Stimulated activated effector memory CD8-positive, alpha-beta T cell treated with anti-CD3 and anti-CD28 coated beads, Interleukin-12 subunit alpha, Interleukin-12 subunit beta, amount 100 ng/mL, for 72 hours (primary cell): ENCODE measurements at regions not wholly inside any gene's neighbourhood (a gene's known extent, or its start where the extent isn't known, plus 50 kb on each side); places are given as distances from the start of the nearest gene placed in this dataset.
"Not testable (repeated sequence)": the region's sequence is repeated elsewhere in the genome, so short reads cannot be mapped to it uniquely, and the experiment has no call there.

ENCODE experiments used
- ATAC-seq: fragments of 150-1000 bp; cut with Tn5 transposase; 2 replicates; pipeline ENCODE4 v1.10.0; 2021
- DNase-seq, 2 donors: peaks; one replicate each; pipeline ENCODE4 v3.0.0; 2021 to 2022; ENCODE audit warnings: low spot score in 2 of 2
- H3K27ac Mint-ChIP-seq: one replicate; pipeline ENCODE4 v1.8.0; 2022; ENCODE audit warnings: mild to moderate bottlenecking, mixed read lengths
- H3K36me3 Mint-ChIP-seq: one replicate; pipeline ENCODE4 v1.8.0; 2022; ENCODE audit warnings: mild to moderate bottlenecking, mixed read lengths
- H3K4me1 Mint-ChIP-seq: one replicate; pipeline ENCODE4 v1.8.0; 2022; ENCODE audit warnings: mixed read lengths
- H3K4me3 Mint-ChIP-seq: one replicate; pipeline ENCODE4 v1.8.0; 2022; ENCODE audit warnings: mild to moderate bottlenecking, mixed read lengths
- H3K9me3 Mint-ChIP-seq: one replicate; pipeline ENCODE4 v1.8.0; 2022; ENCODE audit warnings: mixed read lengths

DNA sequence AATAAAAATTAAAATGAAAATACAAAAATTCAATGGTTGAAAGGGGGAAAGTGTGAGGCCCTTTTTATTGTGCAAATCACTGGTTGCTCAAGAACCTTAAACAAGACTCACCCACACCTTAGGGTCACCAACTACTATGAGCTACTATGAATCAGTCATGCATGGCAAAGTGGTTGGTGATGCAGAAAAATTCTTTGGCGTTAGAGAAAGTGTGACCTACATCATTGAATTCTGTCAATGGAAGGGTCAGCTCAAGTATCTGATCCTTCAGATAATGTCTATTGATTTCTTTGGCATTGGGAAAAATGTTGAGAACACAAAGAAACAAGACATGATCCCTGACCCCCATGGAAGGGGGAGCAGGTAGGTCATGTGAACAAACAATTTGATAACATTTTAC, 149.7 kb upstream of the ADCY2 start:
- no peak overlapping the region for H3K4me3 Mint-ChIP-seq
- ATAC-seq: no peak

DNA sequence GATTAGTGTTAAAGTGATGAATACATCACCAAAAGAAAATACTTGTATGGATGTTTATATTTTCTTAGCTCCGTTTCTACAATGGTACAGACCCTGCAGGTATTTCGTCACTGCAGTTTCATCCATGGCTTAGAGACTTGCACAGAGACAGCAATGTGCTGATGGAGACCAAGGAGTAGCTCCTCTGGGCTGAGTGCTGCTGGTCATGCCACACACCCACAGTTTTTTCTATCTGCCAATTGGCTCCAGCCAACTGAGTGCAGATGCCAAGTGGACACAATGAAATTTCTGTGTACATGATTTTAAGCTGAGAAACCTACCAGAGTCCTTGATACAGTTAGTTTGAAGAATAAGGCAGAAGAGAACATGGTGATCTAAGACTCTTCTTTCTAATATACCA, 145.9 kb upstream of the ADCY2 start:
- no peak overlapping the region for H3K4me3 Mint-ChIP-seq
- ATAC-seq (no peak), DNase-seq (no peak)
- H3K4me1 Mint-ChIP-seq: no peaks in the 10 kb centered on the region
- no peaks in the 10 kb centered on the region for H3K36me3 Mint-ChIP-seq
- H3K27ac Mint-ChIP-seq: no peak overlapping the region
- H3K9me3 Mint-ChIP-seq: peaks cover 4% of the 10 kb centered on the region

More for the DNA sequence above, 149.7 kb upstream of the ADCY2 start:
- H3K4me1 Mint-ChIP-seq: no peaks in the 10 kb centered on the region
- H3K27ac Mint-ChIP-seq: no peak overlapping the region
- no peaks in the 10 kb centered on the region for H3K36me3 Mint-ChIP-seq
- H3K9me3 Mint-ChIP-seq: peaks cover 4% of the 10 kb centered on the region
- DNase-seq: no peak

DNA sequence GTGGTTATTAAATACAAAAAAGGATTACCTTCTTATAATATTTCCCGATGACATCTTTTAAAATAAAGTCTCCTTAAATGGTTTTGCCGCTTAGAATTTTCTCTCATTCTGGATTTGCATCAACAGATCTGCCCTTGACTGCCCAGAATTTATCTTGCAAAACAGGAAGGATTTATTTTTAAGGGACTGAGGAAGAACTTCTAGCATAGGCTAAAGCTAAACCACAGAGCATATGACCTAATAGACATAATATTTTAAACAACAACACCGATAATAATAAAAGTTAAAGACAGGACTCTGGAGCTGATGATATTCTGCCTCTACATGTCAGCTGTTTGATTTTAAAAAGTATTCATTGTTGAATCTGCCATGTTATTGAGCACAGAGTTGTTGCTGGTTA, 145.3 kb upstream of the ADCY2 start:
- Mint-ChIP-seq H3K9me3 (peaks cover 4% of the 10 kb centered on the region), H3K36me3 (no peaks in the 10 kb centered on the region), H3K4me1 (no peaks in the 10 kb centered on the region), H3K4me3 (no peak overlapping the region), H3K27ac (no peak overlapping the region)
- ATAC-seq (no peak), DNase-seq (no peak)

DNA sequence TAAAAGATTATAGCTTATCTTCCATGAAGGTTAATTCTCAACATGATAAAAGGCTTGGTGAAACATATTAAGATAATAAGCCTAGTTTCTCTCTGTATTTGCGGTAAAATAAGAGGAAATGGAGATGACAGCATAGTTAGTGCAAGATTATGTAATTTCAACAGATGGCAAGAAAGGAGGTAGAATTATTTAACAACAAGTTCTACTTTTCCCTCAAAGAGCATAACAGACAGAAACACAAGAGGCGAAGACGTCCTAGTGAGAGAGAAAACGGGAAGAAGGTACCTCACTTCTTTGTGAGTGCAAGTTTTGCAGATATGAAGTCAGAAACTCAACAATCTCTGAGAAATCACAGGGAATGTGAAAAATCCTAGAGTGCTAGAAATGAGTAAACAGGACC, 144.8 kb upstream of the ADCY2 start:
- H3K4me1 Mint-ChIP-seq: no peaks in the 10 kb centered on the region
- H3K4me3 Mint-ChIP-seq: no peak overlapping the region
- ATAC-seq (no peak), DNase-seq (no peak)
- no peak overlapping the region for H3K27ac Mint-ChIP-seq
- peaks cover 6% of the 10 kb centered on the region for H3K9me3 Mint-ChIP-seq
- H3K36me3 Mint-ChIP-seq: no peaks in the 10 kb centered on the region

DNA sequence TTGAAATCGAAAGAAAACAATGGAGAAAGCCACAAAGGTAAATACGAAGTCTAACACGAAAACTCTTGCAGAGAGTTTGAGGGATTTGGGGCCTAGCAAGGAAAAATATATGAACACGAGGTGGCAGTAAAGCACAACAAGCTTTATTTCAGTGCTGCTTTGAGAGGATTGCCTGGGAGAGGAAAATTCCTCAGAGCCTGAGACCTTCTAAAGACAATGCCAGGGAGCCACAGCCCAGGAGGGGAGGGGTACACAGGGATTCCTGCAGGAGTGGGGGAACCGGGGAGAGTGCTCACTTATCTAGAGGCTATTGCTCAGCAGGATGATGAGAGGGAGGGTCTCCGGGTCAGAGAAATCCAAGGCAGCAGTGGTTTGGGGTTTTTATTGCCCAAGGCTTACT, 134.9 kb upstream of the ADCY2 start:
- no peak overlapping the region for H3K27ac Mint-ChIP-seq
- no peaks in the 10 kb centered on the region for H3K36me3 Mint-ChIP-seq
- no peak for DNase-seq
- H3K4me3 Mint-ChIP-seq: no peak overlapping the region
- H3K4me1 Mint-ChIP-seq: no peaks in the 10 kb centered on the region
- no peak for ATAC-seq
- peaks cover 10% of the 10 kb centered on the region for H3K9me3 Mint-ChIP-seq

DNA sequence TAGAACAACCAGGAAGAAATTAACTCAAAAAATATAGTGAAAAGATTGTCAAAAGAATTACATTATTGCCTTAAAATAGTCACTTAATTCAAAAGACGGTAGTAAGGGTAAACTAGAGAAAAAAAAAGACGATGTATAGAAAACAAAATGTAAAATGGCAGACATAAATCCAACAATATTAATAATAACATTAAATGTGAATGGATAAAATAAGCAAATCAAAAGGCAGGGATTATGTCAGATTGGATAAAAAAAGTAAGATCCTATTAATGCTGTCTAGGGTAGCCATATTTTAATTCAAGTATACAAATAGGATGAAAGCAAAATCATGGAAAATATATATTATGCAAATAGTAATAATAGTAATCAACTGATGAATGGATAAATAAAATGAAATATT, 134.0 kb upstream of the ADCY2 start:
- Mint-ChIP-seq H3K27ac (no peak overlapping the region), H3K36me3 (no peaks in the 10 kb centered on the region), H3K4me3 (no peak overlapping the region), H3K4me1 (no peaks in the 10 kb centered on the region), H3K9me3 (peaks cover 16% of the 10 kb centered on the region)
- no peak for DNase-seq
- no peak for ATAC-seq

DNA sequence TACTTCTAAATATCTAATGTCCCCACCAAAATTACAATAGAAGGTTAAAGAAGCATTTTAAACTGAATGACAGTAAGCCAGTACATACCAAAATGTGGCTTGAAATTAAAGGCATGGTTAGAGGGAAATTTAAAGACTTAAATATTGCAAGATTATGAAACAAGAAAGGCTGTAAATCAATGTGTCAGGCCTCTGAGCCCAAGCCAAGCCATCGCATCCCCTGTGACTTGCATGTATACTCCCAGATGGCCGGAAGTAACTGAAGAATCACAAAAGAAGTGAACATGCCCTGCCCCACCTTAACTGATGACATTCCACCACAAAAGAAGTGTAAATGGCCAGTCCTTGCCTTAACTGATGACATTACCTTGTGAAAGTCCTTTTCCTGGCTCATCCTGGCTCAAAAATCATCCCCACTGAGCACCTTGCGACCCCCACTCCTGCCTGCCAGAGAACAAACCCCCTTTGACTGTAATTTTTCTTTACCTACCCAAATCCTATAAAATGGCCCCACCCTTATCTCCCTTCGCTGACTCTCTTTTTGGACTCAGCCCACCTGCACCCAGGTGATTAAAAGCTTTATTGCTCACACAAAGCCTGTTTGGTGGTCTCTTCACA, 132.4 kb upstream of the ADCY2 start:
- not testable (repeated sequence) for H3K36me3 Mint-ChIP-seq, DNase-seq, H3K4me1 Mint-ChIP-seq, H3K4me3 Mint-ChIP-seq, H3K27ac Mint-ChIP-seq, ATAC-seq
- peaks cover 17% of the 10 kb centered on the region for H3K9me3 Mint-ChIP-seq

DNA sequence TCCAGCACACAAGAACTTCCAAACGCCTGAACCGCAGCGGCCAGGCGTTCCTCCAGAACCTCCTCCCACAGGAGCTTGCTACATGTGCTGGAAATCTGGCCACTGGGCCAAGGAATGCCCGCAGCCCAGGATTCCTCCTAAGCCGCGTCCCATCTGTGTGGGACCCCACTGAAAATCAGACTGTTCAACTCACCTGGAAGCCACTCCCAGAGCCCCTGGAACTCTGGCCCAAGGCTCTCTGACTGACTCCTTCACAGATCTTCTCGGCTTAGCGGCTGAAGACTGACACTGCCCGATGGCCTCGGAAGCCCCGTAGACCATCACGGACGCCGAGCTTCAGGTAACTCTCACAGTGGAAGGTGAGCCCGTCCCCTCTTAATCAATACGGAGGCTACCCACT, 130.2 kb upstream of the ADCY2 start:
- not testable (repeated sequence) for H3K36me3 Mint-ChIP-seq, DNase-seq, H3K4me3 Mint-ChIP-seq, H3K27ac Mint-ChIP-seq, H3K4me1 Mint-ChIP-seq, ATAC-seq
- H3K9me3 Mint-ChIP-seq: peaks cover 16% of the 10 kb centered on the region

DNA sequence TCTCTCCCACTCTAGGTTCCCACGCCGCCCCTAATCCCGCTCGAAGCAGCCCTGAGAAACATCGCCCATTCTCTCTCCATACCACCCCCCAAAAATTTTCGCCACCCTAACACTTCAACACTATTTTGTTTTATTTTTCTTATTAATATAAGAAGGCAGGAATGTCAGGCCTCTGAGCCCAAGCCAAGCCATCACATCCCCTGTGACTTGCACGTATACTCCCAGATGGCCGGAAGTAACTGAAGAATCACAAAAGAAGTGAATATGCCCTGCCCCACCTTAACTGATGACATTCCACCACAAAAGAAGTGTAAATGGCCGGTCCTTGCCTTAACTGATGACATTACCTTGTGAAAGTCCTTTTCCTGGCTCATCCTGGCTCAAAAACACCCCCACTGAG, 127.2 kb upstream of the ADCY2 start:
- H3K27ac Mint-ChIP-seq, ATAC-seq, H3K4me1 Mint-ChIP-seq: not testable (repeated sequence)

DNA sequence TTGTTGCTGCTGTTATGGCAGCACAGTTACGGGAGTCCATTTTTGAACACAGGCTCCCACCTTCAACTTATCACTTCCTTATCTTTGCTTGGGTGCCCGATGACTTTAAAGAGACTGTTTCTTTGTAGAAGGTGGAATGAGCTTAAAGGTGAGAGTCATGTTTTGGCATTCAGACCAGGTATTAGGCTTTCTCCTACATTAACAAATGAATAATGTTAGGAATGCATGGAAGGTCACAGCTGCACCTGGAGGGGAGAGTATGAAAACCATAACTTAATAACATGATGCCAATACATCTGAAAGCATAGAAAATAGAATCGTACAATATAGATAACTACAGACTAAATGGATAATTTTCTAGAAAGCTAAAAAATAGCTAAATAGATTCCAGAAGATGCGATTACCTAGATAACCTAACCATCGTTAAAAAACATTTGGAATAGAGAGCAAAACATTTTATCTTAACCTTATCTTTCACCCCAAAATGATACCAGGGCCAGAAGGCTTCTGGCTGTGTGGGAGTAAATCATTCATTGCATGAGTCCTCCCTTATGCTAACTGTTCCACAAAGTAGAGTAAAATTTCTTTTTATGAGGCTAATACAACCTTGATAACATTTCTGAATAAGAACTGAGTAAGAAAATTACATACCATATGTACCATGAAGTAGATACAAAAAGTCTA, 126.2 kb upstream of the ADCY2 start:
- DNase-seq (no peak), ATAC-seq (no peak)
- peaks cover 16% of the 10 kb centered on the region for H3K9me3 Mint-ChIP-seq
- H3K36me3 Mint-ChIP-seq: no peaks in the 10 kb centered on the region
- no peaks in the 10 kb centered on the region for H3K4me1 Mint-ChIP-seq
- no peak overlapping the region for H3K4me3 Mint-ChIP-seq
- no peak overlapping the region for H3K27ac Mint-ChIP-seq

More for the DNA sequence above, 127.2 kb upstream of the ADCY2 start:
- H3K4me3 Mint-ChIP-seq, DNase-seq, H3K36me3 Mint-ChIP-seq: not testable (repeated sequence)
- peaks cover 20% of the 10 kb centered on the region for H3K9me3 Mint-ChIP-seq

DNA sequence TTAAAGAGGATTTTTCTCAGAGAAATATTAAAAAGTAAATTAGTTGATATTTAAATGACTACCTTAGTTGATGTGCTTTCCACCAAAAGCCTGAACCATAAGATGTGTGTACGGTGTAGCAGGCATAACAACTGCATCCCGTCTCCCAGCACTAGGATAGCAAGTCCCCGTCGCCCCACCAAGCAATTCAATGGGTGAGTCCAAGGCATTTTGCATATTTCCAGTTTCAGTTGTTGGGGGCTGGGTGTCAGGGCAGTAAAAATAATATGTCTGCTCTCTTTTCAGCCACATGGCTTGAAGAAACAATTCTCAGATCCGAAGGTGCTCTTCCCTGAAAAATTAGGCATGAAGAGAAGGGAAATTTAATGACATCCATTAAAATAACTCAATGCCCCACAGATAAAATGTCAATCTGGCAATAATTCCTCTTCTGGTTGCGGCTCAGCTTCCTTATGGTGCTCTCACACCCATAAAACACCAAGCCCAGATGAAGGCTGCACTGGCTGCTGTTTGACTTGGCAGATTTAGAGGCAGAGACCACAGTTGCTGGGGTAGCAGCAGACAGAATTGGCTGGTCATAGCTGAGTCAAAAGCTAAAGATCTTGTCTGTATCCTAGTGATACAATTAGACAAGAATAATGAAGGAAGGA, 124.4 kb upstream of the ADCY2 start:
- peaks cover 10% of the 10 kb centered on the region for H3K9me3 Mint-ChIP-seq
- H3K4me3 Mint-ChIP-seq: no peak overlapping the region
- no peak for ATAC-seq
- no peaks in the 10 kb centered on the region for H3K36me3 Mint-ChIP-seq
- no peak overlapping the region for H3K27ac Mint-ChIP-seq
- DNase-seq: no peak
- H3K4me1 Mint-ChIP-seq: no peaks in the 10 kb centered on the region

DNA sequence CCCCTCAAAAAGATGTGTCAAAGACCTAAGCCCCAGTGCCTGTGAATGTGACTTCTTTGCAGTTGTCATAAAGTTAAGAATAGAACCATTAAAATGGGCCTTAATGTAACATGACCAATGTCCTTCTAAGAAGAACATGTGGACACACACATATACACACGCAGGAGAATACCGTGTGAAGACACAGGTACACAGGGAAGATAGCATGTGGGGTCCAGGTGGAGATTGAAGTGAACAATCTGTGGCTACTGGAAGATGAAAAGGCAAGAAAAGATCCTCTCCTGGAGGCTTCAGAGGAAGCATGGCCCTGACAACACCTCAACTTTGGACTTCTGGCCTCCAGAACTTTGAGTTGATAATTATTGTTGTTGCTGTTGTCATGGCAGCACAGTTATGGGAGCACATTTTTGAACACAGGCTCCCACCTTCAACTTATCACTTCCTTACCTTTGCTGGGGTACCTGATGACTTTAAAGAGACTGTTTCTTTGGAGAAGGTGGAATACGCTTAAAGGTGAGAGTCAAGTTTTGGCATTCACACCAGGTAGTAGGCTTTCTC, 123.5 kb upstream of the ADCY2 start:
- no peak overlapping the region for H3K4me3 Mint-ChIP-seq
- no peak for ATAC-seq
- H3K9me3 Mint-ChIP-seq: peaks cover 4% of the 10 kb centered on the region
- H3K36me3 Mint-ChIP-seq: no peaks in the 10 kb centered on the region
- H3K4me1 Mint-ChIP-seq: no peaks in the 10 kb centered on the region
- no peak overlapping the region for H3K27ac Mint-ChIP-seq
- DNase-seq: no peak

DNA sequence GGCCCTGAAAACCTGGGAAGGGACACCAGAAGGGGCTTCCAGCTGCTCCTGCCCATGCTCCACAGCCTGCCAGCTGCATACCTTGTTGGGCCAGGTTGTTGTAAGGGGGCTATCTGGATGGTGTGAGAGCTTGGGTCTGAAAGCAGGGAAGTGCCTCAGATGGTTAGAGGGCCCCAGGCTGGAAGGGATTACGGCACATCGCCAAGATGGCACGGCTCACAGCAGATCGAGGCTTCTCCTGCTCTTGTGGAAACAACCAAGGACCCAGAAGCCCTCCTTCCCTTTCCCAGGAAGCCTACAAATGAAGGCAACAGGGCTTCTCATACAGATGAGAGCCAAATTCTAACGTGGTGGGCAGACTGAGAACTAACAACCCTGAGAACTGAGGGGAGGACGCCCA, 121.7 kb upstream of the ADCY2 start:
- Mint-ChIP-seq H3K4me1 (no peaks in the 10 kb centered on the region), H3K9me3 (peaks cover 4% of the 10 kb centered on the region)
- no peak for ATAC-seq

DNA sequence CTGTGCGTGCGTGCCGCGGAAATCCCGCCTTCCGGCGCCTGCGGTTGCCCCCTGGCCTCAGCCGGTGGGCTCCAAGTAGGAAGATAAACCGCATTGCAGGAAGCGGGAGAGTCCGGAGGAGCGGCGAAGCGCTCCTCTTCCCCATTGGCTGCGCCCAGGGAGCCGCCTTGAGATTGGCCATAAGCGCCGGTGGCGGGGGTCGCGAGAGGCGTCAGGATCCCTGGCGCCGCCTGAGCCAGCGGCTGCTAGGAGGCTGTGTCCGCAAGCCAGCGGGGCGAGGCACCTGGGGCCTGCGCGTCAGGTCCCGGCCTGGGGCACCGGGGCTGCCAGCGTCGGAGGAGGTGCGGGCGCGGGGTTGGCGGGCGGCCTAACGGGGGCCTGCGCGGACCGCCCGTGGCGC, 106.3 kb upstream of the ADCY2 start:
- ATAC-seq, H3K36me3 Mint-ChIP-seq, H3K4me3 Mint-ChIP-seq, H3K4me1 Mint-ChIP-seq, H3K27ac Mint-ChIP-seq, H3K9me3 Mint-ChIP-seq, DNase-seq: not testable (repeated sequence)

More for the DNA sequence above, 121.7 kb upstream of the ADCY2 start:
- Mint-ChIP-seq H3K4me3 (no peak overlapping the region), H3K36me3 (no peaks in the 10 kb centered on the region), H3K27ac (no peak overlapping the region)
- no peak for DNase-seq

DNA sequence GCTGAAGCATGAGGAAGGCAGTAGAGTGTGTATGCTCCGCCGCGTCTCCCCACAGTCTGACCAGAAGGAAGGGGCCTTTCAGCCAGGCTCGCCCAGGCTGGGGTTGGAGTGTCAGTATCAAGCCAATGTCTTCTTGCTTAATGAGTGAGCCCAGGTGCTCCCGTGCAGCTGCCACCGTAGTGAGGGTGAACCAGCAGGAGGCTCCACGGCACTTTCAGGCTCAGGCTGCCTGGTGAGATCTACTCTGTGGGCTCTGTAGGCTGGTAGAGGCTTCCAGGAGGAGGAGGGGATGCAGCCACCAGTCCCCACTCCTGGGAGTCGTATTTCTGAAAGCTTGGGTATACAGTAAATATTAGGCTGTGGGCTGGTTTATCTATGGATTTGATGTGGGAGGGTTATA, 98.1 kb upstream of the ADCY2 start:
- H3K9me3 Mint-ChIP-seq, H3K27ac Mint-ChIP-seq, DNase-seq, H3K4me3 Mint-ChIP-seq, H3K36me3 Mint-ChIP-seq, ATAC-seq, H3K4me1 Mint-ChIP-seq: not testable (repeated sequence)

DNA sequence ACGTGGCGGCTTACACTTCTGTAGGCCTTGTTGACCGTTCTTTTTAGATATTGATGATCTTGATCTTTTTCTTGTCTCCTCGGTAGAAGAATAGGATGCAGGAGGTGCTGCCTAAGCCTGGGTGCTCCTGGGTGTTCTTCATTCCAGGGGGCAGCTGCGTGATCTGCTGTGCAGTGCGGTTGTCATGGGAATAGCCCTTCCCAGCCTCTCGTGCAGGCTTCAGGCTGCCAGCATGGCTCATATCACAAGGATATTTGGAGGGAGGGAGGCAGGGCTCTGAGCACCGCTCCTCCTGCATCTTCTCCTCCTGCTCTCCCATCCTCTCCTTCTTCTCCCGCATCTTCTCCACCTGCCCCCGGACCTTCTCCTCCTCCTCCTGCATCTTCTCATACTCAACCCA, 96.2 kb upstream of the ADCY2 start:
- not testable (repeated sequence) for H3K27ac Mint-ChIP-seq

More for the DNA sequence above, 96.2 kb upstream of the ADCY2 start:
- ATAC-seq, DNase-seq, H3K4me3 Mint-ChIP-seq, H3K36me3 Mint-ChIP-seq, H3K4me1 Mint-ChIP-seq, H3K9me3 Mint-ChIP-seq: not testable (repeated sequence)
